Inflammatory macrophage treated with lipopolysaccharide for 1 hour (primary cell): ENCODE measurements at regions not wholly inside any gene's neighbourhood (a gene's known extent, or its start where the extent isn't known, plus 50 kb on each side); places are given as distances from the start of the nearest gene placed in this dataset.
"Not testable (repeated sequence)": the region's sequence is repeated elsewhere in the genome, so short reads cannot be mapped to it uniquely, and the experiment has no call there.

ENCODE experiments used
- DNase-seq, 2 donors: peaks; one replicate each; pipeline ENCODE4 v3.0.0-alpha.2; 2020 to 2022

- no peak for DNase-seq
Observed at GRCh38 chr7:10723832-10724231, 249.8 kb upstream of the PHF14 start.

DNA sequence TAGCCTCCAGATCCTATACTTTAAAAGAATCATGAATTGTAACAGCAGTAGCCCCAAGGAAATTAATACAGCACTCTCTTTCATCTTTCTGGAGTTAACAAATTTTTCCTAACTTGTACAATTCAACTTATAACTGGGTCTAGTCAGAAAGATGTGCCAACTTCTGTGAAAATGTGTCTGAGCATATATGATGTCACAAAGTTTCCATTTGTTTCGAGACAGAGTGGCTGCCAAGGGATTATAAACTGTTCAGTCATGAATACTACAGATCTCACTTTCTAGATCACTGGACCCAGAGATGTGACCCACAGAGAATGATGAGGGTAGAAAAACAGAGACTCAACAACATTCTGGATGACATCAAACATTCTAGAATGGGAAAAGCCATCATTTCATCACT, 249.2 kb upstream of the PHF14 start:
- DNase-seq: no peak

GRCh38 chr7:10727636-10728035, 246.0 kb upstream of the PHF14 start:
- no peak for DNase-seq

GRCh38 chr7:10731253-10731773, 242.4 kb upstream of the PHF14 start:
- DNase-seq: no peak

DNA sequence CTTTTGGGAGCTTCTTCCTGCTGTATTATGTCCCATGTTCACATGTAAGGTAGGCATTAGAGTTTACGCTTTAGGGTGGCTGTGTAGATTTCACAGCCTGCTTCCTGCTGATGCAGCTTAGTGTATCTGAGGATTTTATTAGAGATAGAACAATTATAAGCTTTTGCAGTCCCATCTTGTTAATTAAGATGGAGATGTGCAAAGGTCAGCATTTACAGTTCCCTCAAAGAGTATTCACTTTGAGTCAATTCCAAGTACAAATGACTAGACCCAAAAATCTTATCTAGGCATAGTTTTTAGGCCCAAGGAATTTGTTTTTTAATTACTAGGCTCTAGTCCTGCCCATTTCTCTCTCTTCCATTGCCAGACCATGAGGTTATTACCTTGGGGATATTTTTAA, 239.9 kb upstream of the PHF14 start:
- DNase-seq: no peak

DNA sequence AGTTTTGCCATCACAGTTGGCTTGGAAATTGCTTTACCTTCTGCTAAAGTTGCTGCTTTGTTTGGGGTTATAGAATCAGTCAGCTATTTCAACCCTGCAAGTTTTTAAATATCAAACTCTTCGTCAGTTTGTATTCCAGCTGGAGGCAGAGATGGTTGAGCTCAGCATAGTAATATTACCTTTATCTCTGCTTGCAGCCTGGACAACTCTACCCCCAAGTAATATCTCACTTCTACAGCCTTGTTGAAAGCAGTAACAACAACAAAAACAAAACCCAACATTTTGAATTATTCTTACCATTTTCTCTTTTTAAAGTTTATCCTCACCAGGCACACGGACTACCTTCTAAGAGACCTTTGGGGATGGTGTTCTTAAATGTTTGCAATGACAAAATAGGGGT, 239.1 kb upstream of the PHF14 start:
- no peak for DNase-seq

DNA sequence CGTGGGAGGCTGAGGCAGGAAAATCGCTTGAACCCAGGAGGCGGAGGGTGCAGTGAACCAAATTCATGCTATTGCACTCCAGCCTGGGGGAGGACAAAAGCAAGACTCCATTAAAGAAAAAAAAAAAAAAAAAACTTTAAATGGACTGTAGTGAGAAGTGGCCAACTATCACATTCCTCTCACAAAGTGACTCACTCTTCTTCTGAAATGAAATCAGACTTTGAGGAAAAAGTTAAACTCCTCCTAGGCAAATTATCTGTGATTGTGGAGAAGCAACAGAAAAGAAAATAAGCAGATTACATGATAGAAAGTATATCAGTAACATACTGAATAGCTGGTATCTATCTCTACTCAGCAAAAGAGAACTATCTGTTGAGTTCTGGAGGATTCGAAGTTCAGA, 234.3 kb upstream of the PHF14 start:
- DNase-seq: no peak

DNA sequence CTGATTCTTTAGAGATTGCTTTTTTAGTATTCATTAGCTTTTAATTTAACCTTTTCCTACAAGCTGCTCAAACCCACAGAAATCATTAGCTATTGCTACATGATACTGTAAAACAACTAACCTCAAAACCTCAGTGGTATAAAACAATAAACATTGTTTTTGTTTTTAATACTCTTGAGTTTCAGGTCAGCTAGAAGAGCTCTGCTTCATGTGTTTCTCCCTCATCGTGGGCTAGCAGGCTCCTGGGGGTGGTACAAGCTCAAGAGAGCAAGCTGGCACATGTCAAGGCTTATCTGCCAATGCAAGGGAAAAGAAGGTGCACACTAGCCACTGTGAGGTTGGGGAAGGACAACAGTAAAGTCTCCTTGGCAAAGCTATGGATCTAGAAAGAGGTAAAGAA, 232.9 kb upstream of the PHF14 start:
- DNase-seq: no peak

- no peak for DNase-seq
Observed at GRCh38 chr7:10756981-10757380, 216.7 kb upstream of the PHF14 start.

DNA sequence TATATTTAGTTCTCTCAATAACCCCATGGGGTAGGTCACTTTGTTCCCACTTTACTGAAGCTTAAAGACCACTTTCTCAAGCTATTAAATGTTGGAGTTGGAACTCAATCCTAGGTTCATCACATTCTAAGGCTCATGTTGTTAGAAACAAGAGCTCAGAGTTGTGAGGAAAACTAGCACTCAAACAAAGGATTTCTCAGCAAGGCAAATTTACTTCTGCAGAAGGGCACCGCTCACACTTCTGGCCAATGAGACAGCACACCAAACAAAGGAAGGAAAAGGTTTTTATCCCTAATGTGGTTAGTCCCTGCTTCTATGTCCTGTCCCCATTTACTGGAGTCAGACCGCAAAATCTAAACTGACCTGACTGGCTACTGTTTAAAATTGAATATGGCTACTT, 214.6 kb upstream of the PHF14 start:
- no peak for DNase-seq

GRCh38 chr7:10767771-10768170, 205.9 kb upstream of the PHF14 start:
- no peak for DNase-seq

- no peak for DNase-seq
Observed at GRCh38 chr7:10770176-10770575, 203.5 kb upstream of the PHF14 start.

DNA sequence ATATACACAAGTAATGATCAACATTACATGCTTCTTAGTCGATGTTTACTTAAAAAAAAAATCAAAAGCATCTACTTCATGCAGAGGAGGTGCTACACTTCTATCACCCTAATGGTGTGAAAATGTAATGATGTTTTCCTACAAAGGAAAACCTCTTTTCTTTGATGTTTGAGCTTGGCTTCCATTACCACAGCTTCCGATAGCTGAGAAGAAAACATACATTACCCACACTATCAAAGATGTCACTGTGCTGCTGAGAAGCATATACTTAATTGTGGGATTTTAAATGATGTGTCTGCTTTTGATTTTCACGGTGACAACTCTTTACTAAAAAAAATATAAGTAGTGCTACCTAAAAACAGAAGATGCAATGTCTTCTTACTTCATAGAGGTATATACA, 200.2 kb upstream of the PHF14 start:
- DNase-seq: no peak

- DNase-seq: no peak
Observed at GRCh38 chr7:10779465-10780399, 193.9 kb upstream of the PHF14 start.

- no peak for DNase-seq
Observed at GRCh38 chr7:10780400-10780747, 193.3 kb upstream of the PHF14 start.

GRCh38 chr7:10786976-10787375, 186.7 kb upstream of the PHF14 start:
- DNase-seq: not testable (repeated sequence)

- no peak for DNase-seq
Observed at GRCh38 chr7:10789170-10789569, 184.5 kb upstream of the PHF14 start.

- DNase-seq: no peak
Observed at GRCh38 chr7:10790910-10791309, 182.8 kb upstream of the PHF14 start.

- no peak for DNase-seq
Observed at GRCh38 chr7:10793995-10794775, 179.5 kb upstream of the PHF14 start.

DNA sequence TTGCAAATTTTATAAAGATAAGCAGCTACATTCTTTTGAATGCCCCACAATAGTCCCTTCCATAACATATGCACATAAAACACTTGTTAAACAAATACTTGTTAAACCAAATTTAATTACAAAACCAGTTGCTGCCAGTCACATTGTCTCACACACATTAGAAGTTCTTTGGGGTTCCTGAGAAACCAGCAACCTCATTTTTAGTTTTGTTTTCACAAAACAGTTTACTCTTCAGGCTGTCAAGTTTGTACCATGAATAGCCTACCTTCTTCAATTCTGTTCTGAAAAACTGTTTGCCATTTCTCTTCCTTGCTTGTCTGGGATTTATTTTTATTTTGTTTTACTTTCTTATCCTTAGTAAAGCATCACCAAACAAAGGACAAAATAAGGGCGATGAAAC, 176.5 kb upstream of the PHF14 start:
- DNase-seq: no peak

DNA sequence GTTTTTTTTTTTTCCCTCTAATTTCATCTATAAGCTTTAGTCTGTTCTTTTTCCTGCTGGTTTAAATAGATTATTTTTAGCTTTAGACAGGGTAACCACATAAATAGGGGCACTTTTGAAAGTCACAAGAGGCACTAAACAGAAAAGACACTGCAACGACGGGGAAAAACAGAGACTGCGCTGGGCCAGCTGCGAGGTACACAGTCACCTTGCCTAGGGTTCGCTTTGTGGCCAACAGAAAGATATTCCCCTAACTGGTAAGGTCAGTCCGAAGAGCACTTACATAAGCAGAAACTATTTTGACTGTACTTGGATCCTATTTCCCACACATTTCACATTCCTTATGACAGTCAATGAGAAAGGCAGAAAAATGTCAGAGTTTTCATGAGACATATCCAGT, 175.6 kb upstream of the PHF14 start:
- DNase-seq: no peak

DNA sequence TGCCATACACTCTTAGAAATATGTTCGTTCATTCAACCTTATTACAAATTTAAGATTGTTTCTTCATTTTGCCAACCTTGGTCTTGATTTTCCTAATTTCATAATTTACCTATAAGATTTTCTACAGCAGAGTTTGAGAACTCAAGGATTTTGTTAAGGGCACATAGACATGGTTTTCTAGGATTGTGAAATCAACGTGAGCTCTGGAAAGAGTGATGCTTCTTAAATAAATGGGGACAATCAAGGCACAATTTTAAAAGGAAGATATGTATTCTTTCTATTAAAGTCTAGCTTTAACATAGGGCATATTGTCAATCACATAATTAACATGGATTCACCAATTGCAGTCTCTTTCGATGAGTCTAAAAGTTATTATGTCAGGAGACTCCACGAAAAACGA, 174.2 kb upstream of the PHF14 start:
- DNase-seq: no peak

GRCh38 chr7:10802011-10802410, 171.7 kb upstream of the PHF14 start:
- no peak for DNase-seq

DNA sequence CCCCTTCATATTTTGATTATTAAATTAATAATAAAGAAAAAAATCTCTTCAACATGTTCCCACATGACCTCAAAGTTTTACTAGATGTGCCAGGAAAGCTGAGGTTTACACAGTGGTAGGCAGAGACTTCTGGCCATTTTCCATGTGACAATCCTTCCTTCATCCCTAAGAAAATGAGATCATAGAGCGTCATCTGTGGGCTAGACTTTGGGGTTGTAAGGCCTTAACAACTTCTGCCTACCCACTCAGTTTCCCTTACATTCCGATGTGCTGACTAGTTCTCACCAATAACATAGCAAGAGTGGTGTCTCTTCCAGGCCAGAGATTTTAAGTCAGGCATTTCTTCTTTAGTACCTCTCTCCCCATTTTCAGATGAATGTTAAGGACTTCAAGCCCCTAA, 171.1 kb upstream of the PHF14 start:
- no peak for DNase-seq
